ENCODE measurements at regions not wholly inside any gene's neighbourhood (a gene's known extent, or its start where the extent isn't known, plus 50 kb on each side); places are given as distances from the start of the nearest gene placed in this dataset.

DNA sequence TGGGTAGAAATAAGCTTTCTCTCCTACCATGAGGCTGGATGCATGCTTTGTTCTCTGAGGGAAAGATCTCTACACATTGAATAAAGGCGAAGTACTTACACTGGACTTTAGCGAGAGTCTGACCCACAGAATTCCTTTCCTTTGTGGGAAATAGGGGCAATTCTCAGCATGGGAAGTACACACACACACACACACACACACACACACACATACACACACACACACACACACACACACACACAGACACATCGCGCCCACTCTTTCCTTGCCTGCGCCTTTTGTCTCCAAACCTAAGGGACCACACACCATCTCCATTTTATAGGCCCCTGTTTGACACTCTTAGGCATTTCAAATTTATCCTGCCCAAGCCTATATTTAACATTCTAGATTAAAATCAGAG, 83.8 kb downstream of the LUZP4 start:
- Histone ChIP-seq H3K27me3 (no peaks in the 10 kb centered on the region), H3K36me3 (no peaks in the 10 kb centered on the region), H3K4me1 (no peaks in the 10 kb centered on the region), H3K4me3 (ENCODE audit: low read depth, low read length) (no peak overlapping the region), H3K9me3 (no peaks in the 10 kb centered on the region)
- DNase-seq = no peak
- TF ChIP-seq, protein P1, sequence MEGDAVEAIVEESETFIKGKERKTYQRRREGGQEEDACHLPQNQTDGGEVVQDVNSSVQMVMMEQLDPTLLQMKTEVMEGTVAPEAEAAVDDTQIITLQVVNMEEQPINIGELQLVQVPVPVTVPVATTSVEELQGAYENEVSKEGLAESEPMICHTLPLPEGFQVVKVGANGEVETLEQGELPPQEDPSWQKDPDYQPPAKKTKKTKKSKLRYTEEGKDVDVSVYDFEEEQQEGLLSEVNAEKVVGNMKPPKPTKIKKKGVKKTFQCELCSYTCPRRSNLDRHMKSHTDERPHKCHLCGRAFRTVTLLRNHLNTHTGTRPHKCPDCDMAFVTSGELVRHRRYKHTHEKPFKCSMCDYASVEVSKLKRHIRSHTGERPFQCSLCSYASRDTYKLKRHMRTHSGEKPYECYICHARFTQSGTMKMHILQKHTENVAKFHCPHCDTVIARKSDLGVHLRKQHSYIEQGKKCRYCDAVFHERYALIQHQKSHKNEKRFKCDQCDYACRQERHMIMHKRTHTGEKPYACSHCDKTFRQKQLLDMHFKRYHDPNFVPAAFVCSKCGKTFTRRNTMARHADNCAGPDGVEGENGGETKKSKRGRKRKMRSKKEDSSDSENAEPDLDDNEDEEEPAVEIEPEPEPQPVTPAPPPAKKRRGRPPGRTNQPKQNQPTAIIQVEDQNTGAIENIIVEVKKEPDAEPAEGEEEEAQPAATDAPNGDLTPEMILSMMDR (IDR thresholded peaks at IDR 0.05; ENCODE audit: low read depth, low read length) = no peak

DNA sequence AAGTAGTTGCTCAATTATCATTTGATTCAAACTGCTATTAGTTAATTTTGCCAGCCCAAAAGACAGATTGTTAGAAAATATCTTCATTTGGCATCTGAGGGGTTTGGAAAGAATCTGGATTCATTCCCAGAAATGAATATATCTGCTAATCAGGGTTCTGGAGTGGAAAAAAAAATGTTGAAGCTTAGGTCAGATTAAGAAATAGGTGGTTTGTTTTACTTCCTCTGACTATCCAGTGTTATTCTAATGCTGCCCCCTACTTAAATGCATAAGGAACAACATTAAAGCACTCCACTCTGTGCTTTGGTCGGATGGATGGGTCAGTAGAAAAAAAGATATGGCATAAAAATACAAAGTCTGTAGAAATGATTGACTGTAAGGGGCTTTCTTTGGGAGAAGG, 89.0 kb downstream of the LUZP4 start:
- DNase-seq = no peak
- no peaks in the 10 kb centered on the region for H3K4me1 ChIP-seq
- TF ChIP-seq, protein P1 (IDR thresholded peaks at IDR 0.05; ENCODE audit: low read depth, low read length) = no peak
- no peak overlapping the region for H3K4me3 ChIP-seq (ENCODE audit: low read depth, low read length)
- no peaks in the 10 kb centered on the region for H3K36me3 ChIP-seq
- H3K9me3 ChIP-seq = no peaks in the 10 kb centered on the region
- no peaks in the 10 kb centered on the region for H3K27me3 ChIP-seq

DNA sequence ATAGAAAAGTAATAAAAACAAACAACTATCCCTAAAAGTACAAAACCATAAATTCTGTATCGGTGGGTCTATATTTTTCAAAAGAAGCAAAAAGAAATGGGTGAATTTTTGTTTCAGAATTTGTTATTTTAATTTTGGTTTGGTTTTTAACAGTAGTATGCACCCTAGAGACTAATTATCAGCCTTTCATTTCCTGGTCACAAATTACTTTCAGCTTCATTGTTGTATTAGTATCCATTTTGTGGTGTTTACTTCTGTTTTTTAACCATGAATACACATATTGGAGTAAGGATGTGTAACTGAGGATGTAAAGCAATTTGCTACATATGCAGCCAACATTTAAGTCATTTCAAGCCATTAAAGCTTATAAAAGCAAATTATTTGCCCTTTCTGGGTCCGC, 97.8 kb downstream of the LUZP4 start:
- Histone ChIP-seq H3K4me3 (ENCODE audit: low read depth, low read length) (no peak overlapping the region), H3K9me3 (no peaks in the 10 kb centered on the region), H3K4me1 (no peaks in the 10 kb centered on the region), H3K36me3 (no peaks in the 10 kb centered on the region), H3K27me3 (no peaks in the 10 kb centered on the region)
- TF ChIP-seq, protein P1 (IDR thresholded peaks at IDR 0.05; ENCODE audit: low read depth, low read length) = no peak
- no peak for DNase-seq

DNA sequence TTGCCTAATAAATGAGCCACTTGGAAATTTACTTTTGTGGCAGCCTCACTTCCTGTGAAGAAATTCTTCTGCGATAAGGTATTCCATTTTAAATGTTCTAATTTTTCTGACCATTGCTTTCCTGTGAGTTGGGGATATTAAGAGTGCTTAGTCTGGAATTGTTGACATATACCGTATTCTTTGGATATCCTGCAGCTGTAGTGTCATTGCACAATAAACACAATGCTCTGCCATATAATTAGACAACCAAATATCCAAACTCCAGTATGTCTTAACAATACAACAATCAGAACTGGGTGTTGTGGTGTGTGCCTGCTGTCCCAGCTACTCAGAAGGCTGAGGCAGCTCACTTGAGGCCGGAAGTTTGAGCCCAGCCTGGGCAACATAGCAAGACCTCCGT, 99.4 kb downstream of the LUZP4 start:
- no peak for DNase-seq
- Histone ChIP-seq H3K36me3 (no peaks in the 10 kb centered on the region), H3K9me3 (no peaks in the 10 kb centered on the region), H3K4me3 (ENCODE audit: low read depth, low read length) (no peak overlapping the region), H3K4me1 (no peaks in the 10 kb centered on the region), H3K27me3 (no peaks in the 10 kb centered on the region)
- TF ChIP-seq, protein P1 (IDR thresholded peaks at IDR 0.05; ENCODE audit: low read depth, low read length) = no peak

- Histone ChIP-seq H3K4me1 (no peaks in the 10 kb centered on the region), H3K36me3 (no peaks in the 10 kb centered on the region), H3K9me3 (no peaks in the 10 kb centered on the region), H3K27me3 (no peaks in the 10 kb centered on the region), H3K4me3 (ENCODE audit: low read depth, low read length) (no peak overlapping the region)
- DNase-seq = no peak
- TF ChIP-seq, protein P1 (IDR thresholded peaks at IDR 0.05; ENCODE audit: low read depth, low read length) = no peak
These were observed 100.6 kb downstream of the LUZP4 start for GRCh38 chrX:115390078-115390477.

- no peaks in the 10 kb centered on the region for H3K27me3 ChIP-seq
- H3K36me3 ChIP-seq = no peaks in the 10 kb centered on the region
- H3K4me3 ChIP-seq (ENCODE audit: low read depth, low read length) = no peak overlapping the region
- H3K4me1 ChIP-seq = no peaks in the 10 kb centered on the region
- TF ChIP-seq, protein P1 (IDR thresholded peaks at IDR 0.05; ENCODE audit: low read depth, low read length) = no peak
- H3K9me3 ChIP-seq = no peaks in the 10 kb centered on the region
- no peak for DNase-seq
These were observed 102.5 kb downstream of the LUZP4 start for GRCh38 chrX:115392031-115392430.
